ENCODE measurements at regions not wholly inside any gene's neighbourhood (a gene's known extent, or its start where the extent isn't known, plus 50 kb on each side); places are given as distances from the start of the nearest gene placed in this dataset.

DNA sequence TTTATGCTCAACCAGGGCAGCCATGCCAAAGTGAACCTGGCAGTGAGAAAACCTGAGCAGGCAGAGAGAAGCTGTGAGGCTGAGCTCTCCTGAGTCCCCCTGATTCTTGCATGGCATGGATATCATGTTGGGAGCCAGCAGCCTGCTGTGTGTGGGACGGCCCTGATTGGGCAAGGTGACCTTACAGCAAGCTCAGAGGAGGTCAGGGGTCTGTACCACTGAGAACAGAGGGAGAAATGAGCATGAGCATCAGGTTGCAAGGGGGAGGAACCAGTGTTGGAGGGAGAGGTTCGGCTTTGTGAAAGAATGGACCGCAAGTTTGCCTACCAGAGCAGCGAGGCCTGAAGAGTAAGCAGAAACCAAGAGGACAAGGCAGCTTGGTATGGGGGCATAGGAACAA, 59.1 kb upstream of the PTGR2 start:
- TF ChIP-seq, protein P1, sequence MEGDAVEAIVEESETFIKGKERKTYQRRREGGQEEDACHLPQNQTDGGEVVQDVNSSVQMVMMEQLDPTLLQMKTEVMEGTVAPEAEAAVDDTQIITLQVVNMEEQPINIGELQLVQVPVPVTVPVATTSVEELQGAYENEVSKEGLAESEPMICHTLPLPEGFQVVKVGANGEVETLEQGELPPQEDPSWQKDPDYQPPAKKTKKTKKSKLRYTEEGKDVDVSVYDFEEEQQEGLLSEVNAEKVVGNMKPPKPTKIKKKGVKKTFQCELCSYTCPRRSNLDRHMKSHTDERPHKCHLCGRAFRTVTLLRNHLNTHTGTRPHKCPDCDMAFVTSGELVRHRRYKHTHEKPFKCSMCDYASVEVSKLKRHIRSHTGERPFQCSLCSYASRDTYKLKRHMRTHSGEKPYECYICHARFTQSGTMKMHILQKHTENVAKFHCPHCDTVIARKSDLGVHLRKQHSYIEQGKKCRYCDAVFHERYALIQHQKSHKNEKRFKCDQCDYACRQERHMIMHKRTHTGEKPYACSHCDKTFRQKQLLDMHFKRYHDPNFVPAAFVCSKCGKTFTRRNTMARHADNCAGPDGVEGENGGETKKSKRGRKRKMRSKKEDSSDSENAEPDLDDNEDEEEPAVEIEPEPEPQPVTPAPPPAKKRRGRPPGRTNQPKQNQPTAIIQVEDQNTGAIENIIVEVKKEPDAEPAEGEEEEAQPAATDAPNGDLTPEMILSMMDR (IDR thresholded peaks at IDR 0.05; ENCODE audit: low read depth, low read length) = no peak
- DNase-seq (ENCODE audit: extremely low read depth, low read depth) = no peak

DNA sequence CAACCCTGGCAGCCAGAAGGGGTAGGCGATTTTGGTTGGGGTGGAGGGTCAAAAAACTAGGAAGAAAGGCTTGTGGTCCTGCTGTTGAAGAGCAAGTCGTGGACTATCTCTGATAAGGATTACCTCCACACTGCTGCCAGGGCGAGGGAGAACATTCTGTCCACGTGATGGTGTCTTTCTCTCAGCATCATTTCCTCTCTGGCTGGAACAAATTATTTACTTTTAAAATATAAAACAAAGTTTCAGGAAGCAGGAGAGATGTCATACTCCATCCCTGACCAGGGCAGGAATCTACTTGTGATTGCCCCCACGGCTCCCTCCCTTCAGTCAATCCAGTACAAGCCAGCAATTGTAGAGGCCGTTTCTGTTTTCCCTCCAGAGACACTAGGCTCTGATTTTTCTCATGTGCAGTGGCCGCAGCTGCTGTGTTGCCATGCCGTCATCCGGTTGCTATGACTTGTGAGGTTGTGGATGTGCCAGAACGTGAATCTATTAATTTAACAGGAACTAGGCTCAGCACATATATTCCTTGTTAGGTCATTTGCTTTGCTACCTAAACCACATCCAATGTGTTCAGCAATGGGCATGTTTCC, 61.5 kb upstream of the PTGR2 start:
- TF ChIP-seq, protein P1 (IDR thresholded peaks at IDR 0.05; ENCODE audit: low read depth, low read length) = no peak
- DNase-seq (ENCODE audit: extremely low read depth, low read depth) = peak; percentile 81

DNA sequence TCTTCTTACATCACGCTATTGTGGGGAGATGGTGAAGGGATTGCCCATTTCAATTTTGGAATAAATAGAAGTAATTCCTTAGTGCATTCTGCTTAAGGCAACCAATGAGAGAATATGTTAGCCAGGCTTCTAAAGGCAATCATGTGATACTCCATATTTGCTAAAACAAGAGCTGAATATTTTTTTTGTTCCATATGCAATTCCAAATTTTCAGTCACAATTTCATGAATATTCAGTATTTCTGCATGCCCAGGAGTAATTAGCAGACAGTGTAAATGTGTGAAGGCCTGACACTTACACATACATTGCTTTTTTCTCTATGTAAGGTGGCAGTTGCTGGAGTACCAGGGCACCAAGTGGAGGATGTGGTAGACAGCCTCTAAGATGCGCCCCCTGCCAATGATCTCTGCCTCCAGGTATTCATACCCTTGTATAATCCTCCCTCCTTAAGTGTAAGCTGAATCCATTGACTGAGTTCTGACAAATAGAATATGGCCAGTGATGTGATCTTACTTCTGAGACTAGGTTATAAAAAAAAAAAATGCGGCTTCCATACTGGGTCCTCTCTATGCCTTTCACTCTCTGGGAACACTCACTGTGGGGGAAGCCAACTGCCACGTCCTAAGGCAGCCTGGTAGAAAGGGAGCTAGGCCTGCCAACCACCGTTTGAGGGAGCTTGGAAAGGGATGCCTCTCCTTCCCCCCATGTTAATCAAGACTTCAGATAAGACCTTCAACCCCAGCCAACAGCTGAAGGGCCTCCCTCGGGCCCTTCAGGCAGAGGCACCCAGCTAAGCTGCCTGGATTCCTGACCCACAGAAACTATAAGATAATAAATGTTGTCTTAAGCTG, 62.7 kb upstream of the PTGR2 start:
- TF ChIP-seq, protein P1 (IDR thresholded peaks at IDR 0.05; ENCODE audit: low read depth, low read length) = no peak
- no peak for DNase-seq (ENCODE audit: extremely low read depth, low read depth)

DNA sequence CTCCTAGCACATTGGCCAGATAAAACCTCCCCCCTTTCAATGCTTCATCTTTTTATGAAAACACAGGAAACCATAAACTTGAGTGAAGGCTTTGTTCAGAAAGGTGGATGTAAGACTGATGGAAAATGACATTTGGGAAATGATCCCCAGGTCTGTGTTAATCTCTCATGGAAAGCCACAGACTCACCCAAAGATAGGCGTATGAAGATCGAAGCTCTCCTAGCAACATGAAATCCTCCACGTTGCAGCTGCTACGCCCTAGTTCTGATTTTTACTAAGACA, 63.4 kb upstream of the PTGR2 start:
- no peak for DNase-seq (ENCODE audit: extremely low read depth, low read depth)
- TF ChIP-seq, protein P1 (IDR thresholded peaks at IDR 0.05; ENCODE audit: low read depth, low read length) = no peak

DNA sequence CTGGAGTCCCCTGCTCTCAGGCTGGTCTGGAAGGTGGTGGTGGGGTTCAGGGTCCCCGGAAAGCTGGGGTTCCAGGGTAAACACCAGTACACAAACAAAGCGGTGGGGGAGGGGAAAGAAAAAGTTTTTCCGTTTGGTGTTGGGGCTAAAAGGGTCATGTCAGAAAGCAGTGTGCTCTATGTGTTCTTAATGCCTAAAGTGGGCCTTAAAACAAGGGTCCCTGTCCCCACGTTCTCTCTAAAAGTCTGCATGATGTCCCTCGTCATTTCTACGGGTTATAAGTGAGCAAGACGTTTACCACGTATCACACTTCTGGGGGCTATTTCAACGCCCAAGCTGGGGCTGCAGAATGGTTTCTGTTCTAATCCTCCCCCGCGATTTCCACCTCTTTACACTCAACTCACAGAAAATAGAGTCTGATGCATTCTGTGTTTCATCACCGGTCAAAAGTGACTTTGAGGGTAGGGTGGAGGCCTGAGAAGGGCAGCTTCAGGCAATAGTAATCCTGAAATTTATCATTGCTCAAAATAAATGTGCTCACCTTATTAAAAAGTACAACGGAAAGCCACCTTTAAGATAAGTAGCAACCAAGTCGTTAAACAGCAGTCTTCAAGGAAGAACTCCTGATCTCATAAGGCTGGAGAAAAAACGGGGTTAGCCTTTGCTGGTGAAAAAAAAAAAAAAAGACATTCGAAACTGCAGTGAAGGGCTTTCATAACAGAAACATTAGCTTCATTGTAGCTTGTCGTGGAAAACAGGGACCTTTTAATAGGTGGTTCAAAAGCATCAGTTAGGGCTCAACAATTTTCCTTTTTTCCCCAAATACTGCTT, 63.9 kb upstream of the PTGR2 start:
- TF ChIP-seq, protein P1 (IDR thresholded peaks at IDR 0.05; ENCODE audit: low read depth, low read length) = no peak
- no peak for DNase-seq (ENCODE audit: extremely low read depth, low read depth)

DNA sequence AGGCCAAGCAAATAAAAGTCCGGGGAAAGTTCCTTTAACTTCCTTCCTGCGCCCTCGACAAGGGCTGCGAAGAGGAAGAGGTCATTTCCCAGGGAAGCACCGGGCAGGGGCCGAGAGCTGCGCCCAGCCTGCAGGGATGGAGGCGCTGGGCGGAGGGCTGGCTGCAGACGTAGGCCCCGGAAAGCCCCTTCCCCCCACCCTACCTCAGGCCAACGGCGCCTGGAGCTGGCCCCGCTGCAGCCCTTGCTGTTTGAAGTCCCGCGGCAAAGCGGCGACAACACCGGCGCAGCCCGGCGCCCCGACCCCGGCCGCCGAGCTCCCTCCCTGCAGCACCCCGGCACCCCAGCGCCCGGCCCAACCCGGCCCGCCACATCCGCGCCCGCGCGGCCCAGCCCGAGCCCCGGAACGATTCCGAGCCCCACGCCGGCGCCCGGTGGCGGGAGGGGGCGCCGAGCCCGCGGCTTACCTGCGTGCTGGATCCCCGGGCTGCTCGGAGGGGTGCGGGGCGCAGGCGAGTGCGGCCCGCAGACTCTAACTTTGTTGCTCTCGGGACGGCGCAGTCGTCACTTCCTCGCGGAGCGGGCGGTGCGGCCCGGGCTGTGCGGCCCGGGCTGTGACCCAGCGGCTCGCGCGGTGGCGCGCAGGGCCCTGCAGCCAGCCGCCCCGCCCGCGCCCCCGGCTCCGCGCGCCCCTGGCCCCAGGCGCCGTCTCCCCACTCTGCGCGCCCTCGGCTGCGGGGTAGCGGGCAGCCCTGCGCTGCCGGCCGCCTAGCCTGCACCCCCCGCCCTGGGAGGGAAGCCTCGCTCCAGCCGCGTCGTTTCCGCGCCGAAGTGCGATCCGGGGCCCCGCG, 64.8 kb upstream of the PTGR2 start:
- no peak for DNase-seq (ENCODE audit: extremely low read depth, low read depth)

More for the DNA sequence above, 64.8 kb upstream of the PTGR2 start:
- TF ChIP-seq, protein P1 (IDR thresholded peaks at IDR 0.05; ENCODE audit: low read depth, low read length) = no peak

All from AG09319 (cell line).